ENCODE measurements at regions not wholly inside any gene's neighbourhood (a gene's known extent, or its start where the extent isn't known, plus 50 kb on each side); places are given as distances from the start of the nearest gene placed in this dataset.

DNA sequence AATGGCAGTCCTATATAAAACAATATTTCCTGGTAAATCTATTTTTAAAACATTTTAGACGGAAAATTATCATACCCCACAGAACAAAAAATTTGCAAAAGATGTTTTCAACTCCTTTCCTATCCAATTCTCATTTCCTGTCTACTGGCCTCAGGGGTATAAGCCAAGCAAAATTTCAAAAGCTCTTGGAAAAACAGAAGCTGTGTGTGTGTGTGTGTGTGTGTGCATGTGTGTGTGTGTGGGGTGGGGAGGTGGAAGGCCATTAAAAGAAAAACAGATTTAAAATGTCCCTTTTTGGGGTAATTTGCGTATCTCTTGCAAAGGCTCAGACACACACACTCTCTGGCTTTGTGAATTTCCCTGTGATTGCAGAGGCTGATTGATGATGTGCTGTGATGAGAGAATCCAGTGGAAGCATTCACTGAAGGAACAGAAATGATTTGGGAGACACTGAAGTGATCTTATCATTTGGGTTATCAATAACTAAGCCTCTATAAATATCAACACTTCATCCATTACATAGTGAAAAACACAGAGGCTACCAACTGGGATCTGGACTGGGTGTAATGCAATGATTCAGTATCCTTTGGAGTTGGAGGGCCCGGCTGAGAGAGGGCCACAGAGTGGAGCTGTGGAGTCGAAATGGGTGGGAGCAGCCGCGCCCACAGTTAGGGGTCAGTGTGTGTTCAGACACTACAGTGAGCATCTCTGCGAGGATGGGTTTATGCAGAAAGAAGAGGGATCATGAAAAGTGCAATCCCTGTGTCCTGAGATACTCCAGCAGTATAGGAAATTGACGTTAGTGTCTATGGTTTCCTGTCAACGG, 106.8 kb upstream of the PREP start:
- DNase-seq: no peak

DNA sequence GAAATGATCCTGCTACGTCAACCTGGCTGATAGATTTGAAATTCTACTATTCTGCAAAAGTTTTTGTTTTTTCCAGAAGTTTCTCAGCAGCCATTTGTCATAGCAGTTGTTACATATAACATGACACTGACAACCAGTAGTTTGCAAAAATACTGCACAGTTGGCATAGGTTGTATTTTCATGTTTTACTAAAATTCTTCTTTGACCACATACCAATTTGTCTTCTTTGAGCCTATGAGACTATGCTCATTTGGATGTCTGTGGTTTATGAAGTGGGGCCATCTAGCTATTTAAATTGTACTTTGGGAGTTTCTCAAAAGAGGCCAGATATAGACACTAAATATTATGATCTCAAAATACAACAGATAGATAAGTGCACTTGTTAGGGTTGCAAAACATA, 104.9 kb upstream of the PREP start:
- DNase-seq: no peak

GRCh38 chr6:105504706-105505105, 101.8 kb upstream of the PREP start:
- no peak for DNase-seq

GRCh38 chr6:105503641-105504040, 100.8 kb upstream of the PREP start:
- DNase-seq: no peak

GRCh38 chr6:105501826-105502344, 99.0 kb upstream of the PREP start:
- DNase-seq: no peak

DNA sequence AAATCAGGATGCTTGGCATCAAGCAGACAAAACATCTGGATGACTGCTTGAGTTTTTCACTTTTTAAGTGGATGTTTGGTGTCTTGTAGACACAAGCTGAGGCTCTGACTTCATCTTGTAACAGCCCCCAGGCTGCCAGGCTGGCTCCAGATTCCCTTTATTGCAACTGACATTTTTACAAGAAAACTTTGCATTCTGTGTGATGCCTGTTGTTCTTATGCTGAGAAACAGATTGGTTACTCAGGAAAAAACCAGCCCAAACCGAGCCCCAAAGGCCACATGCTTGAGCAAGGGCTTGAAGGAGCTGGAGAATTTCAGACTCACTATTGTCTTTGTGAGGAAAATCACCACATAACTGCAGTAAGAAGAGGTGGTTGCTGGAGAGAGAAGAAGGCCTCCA, 98.4 kb upstream of the PREP start:
- no peak for DNase-seq

- DNase-seq: no peak
These were observed 97.8 kb upstream of the PREP start for GRCh38 chr6:105500693-105501092.

DNA sequence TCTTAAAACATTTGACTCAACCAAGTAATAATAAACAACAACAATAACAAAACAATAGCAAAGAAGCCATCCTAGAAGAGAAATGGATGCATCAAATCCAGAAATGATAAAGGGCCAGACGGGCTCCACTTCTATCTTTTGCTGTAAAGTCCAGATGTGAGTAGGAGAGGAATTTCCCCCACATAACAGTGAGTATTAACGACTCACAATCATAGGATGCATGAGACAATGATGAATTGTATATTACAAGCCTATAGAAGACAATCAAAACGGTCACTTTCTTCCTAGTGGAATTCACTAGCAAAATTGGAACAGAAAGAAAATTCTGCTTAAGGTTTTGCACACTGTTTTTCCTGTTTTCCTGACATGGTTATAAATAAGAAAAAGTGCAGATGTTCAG, 97.0 kb upstream of the PREP start:
- DNase-seq: no peak

- no peak for DNase-seq
These were observed 96.4 kb upstream of the PREP start for GRCh38 chr6:105499136-105499870.

DNA sequence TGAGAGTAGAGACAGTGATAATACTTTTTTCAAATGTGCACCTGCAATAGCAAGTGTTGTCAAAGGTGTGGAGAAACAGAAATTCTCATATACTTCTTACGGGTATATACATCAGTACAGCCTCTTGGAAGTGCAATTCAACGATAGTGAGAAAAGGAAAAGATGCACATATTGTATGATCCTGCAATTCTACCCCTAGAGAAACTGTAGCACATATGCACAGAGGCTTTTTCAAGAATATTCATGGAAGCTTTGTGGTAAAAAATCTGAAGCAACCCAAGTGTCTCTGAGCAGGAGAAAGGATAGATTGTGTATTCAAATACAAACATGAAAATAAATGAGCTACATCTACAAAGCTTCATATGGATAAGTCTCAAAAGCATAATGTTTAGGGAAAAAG, 94.7 kb upstream of the PREP start:
- no peak for DNase-seq

DNA sequence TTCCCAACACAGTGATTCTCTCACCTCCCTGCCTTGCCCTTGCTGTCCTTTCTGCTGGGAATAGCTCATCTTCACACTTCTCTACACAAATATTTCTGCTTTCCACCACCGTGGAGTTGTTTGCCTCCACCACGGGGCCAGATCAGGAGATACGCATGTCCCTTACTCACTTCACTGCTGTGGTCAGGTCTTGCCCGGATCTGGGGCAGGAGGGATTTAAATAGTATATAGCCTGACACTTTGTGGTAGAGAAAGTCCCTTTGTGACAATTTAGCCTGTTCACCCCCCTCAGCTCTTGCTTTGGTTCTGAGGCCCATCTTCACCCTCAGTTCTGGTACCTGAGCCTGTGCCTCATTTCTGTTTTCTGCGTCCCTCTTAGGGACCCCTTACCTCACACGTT, 92.6 kb upstream of the PREP start:
- DNase-seq: peak; percentile 6

GRCh38 chr6:105494688-105495087, 91.8 kb upstream of the PREP start:
- no peak for DNase-seq

- no peak for DNase-seq
These were observed 90.9 kb upstream of the PREP start for GRCh38 chr6:105493736-105494135.

- DNase-seq: no peak
These were observed 90.1 kb upstream of the PREP start for GRCh38 chr6:105492706-105493673.

GRCh38 chr6:105489216-105489530, 86.3 kb upstream of the PREP start:
- DNase-seq: peak; percentile 45

GRCh38 chr6:105488516-105489215, 85.8 kb upstream of the PREP start:
- DNase-seq: no peak

- peak; percentile 83 for DNase-seq
These were observed 84.3 kb upstream of the PREP start for GRCh38 chr6:105487040-105487790.

DNA sequence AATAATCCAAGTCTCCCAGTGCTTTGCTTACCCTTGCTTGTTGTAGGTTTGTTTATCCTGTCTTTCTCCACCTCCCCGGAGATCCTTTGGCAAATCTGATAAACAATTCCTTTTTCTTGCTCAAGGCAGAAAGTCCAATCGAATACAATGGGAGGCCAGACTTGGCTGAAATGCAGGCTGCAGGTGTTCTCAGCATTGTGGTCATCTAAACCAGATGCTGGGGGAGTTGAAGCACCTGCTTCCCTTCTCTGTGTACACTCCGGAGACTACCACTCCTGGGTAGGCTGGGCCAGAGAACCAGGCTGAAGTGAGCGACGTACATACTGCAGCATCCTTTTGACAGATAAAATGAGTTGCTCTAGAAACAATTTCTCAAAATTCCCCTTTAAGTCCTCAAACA, 82.6 kb upstream of the PREP start:
- DNase-seq: no peak

DNA sequence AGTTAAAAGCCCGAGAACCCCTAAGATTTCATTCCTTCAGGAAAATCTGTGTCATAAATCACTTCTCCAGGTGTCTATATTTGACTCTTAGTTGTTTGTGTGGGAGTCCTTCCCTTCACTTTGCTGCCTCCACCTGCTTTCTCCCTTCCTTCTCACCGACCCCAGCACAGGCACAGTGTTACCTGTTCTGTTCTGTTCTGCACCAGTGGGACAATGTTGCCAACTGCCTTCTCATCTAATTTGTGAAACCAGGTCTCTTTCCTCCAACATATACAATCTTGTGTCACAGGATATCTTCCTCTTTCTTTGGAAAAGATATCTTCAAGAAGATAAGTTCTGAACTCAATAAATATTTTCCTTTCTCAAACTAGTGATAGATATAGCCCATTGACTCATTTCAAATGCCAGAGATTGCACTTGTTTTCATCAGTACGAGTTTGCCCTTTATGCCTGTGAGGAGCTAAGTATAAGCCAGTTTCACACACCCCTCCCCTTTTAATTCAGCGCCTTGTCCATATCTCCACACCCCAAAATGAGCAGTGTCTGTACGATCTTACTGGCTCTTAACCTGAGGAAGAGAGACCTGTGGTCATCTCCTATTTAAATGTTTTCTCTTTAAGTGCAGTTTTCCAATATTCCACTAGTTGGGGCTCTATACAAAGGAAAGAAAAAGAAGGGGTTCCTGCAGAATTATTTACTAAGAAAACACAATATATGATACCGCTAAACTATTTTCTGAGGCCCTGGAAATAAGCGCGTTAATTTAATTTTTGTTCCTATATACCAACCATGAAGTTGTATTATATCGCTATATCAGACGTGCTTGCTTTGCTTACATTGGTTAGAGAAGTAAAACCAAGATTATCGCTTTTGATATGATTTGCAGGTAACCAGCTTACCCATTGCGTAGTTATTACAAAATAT, 81.6 kb upstream of the PREP start:
- peak; percentile 46 for DNase-seq

DNA sequence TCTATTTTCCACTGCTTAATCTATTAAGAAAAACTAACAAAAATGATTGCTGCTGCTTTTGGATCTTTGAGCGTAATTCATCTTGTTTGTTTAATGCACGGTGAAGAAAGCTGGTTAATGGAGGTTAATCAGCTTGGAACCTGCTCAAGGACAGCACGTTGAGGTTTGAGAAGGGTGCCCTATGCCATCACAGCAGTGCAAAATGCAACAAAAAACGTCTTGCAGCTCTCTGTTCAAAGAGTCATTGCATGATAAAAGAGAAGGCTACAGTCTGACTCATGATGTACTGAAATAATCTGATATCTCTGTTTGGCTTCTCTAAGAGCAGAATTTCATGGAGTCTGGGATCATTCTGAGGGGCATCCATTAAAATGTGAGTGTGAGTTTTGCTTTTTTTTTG, 80.6 kb upstream of the PREP start:
- no peak for DNase-seq

DNA sequence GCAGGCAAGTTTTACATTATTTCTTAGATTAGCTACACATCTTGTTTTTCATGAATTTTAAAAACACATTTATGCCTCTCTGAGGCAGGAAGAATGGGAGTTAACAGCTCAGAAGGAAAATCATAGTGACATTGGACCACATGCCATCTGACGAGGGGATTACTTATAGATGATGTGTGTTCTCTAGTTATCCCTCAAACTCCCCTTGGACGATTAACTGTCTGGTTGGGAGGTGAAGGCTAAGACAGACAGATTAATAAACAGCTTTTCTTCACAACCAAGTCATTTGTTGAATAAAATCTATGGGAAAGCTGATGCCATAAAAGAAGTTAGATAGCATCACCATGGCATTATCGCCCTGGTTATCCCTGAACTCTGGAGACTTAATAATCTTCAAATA, 80.0 kb upstream of the PREP start:
- no peak for DNase-seq
